Left lung (tissue), 4 donors: ENCODE measurements at regions not wholly inside any gene's neighbourhood (a gene's known extent, or its start where the extent isn't known, plus 50 kb on each side); places are given as distances from the start of the nearest gene placed in this dataset.

Source experiments
- ATAC-seq: fragments of 200-7000 bp; cut with Tn5 transposase; one replicate; pipeline ENCODE4 v1.9.1; 2020; ENCODE audit warnings: moderate library complexity
- DNase-seq, 4 donors: peaks; one replicate each; pipeline ENCODE4 v3.0.0-alpha.2; 2013 to 2020
- H3K27ac ChIP-seq, 2 donors: fragments of 200-600 bp; sonication (generic) in 1 of 2; one replicate each; pipeline versions ENCODE4 v1.5.0 to v1.8.0; 2020 to 2021
- H3K27me3 ChIP-seq, 2 donors: fragments of 200-600 bp; sonication (generic) in 1 of 2; one replicate each; pipeline versions ENCODE4 v1.5.0 to v1.8.0; 2020 to 2021
- H3K36me3 ChIP-seq, 2 donors: fragments of 200-600 bp; sonication (generic) in 1 of 2; one replicate each; pipeline versions ENCODE4 v1.5.0 to v1.8.0; 2020 to 2021
- H3K4me1 ChIP-seq, 2 donors: fragments of 200-600 bp; one replicate each; pipeline ENCODE4 v1.8.0; 2021
- H3K4me3 ChIP-seq, 2 donors: fragments of 200-600 bp; sonication (generic) in 1 of 2; one replicate each; pipeline versions ENCODE4 v1.5.0 to v1.8.0; 2020 to 2021; ENCODE audit warnings: mild to moderate bottlenecking in 1 of 2
- H3K9me3 ChIP-seq, 2 donors: fragments of 200-600 bp; sonication (generic) in 1 of 2; one replicate each; pipeline versions ENCODE4 v1.5.0 to v1.8.0; 2020 to 2021
- CTCF ChIP-seq, 2 donors: fragments of 200-600 bp; sonication (generic) in 1 of 2; IDR thresholded peaks; one replicate each; pipeline versions ENCODE4 v1.5.0 to v1.8.0; 2021; ENCODE audit warnings: antibody characterized with exemption in 2 of 2
- intact Hi-C, 2 donors: fragments of 100-400 bp; cut with DNase I; formaldehyde crosslinking; loops; one replicate each; pipeline versions ENCODE4 v1.11.2 to v1.14.2; 2022
- donor health status: DM: no; HTN: yes; CAD: no.
- donor health status: DM: no; HTN: no; CAD: no.

GRCh38 chr13:69198706-69199105 lies 908.9 kb upstream of the ATXN8OS start:
- H3K9me3 ChIP-seq, result no peaks in the 10 kb centered on the region
- no peak overlapping the region for H3K27ac ChIP-seq
- no peaks in the 10 kb centered on the region for H3K27me3 ChIP-seq
- no peak overlapping the region for H3K4me3 ChIP-seq
- H3K36me3 ChIP-seq, result no peaks in the 10 kb centered on the region
- intact Hi-C loops, result no loop called here
- no peak for TF ChIP-seq CTCF (IDR thresholded peaks at IDR 0.05)
- no peak for ATAC-seq
- no peaks in the 10 kb centered on the region for H3K4me1 ChIP-seq
- no peak for DNase-seq

GRCh38 chr13:69194130-69194529 lies 913.5 kb upstream of the ATXN8OS start:
- no peak overlapping the region for H3K4me3 ChIP-seq
- H3K9me3 ChIP-seq, result no peaks in the 10 kb centered on the region
- no peak for TF ChIP-seq CTCF (IDR thresholded peaks at IDR 0.05)
- no peaks in the 10 kb centered on the region for H3K27me3 ChIP-seq
- DNase-seq, result no peak
- no peak overlapping the region for H3K27ac ChIP-seq
- H3K4me1 ChIP-seq, result no peaks in the 10 kb centered on the region
- intact Hi-C loops, result no loop called here
- ATAC-seq, result peak; percentile 76
- H3K36me3 ChIP-seq, result no peaks in the 10 kb centered on the region

- H3K27me3 ChIP-seq, result no peaks in the 10 kb centered on the region
- no peak overlapping the region for H3K27ac ChIP-seq
- DNase-seq (no peak), ATAC-seq (no peak)
- intact Hi-C loops, result no loop called here
- peaks cover 0 to 4% of the 10 kb centered on the region in 2 donors for H3K9me3 ChIP-seq
- H3K4me1 ChIP-seq, result no peaks in the 10 kb centered on the region
- H3K36me3 ChIP-seq, result no peaks in the 10 kb centered on the region
- no peak overlapping the region for H3K4me3 ChIP-seq
- no peak for TF ChIP-seq CTCF (IDR thresholded peaks at IDR 0.05)
These were observed 927.6 kb upstream of the ATXN8OS start for GRCh38 chr13:69180034-69180433.

- no peaks in the 10 kb centered on the region for H3K9me3 ChIP-seq
These were observed 929.6 kb upstream of the ATXN8OS start for GRCh38 chr13:69178000-69178399.

GRCh38 chr13:69168436-69168835 lies 939.2 kb upstream of the ATXN8OS start:
- Histone ChIP-seq H3K4me1 (no peaks in the 10 kb centered on the region), H3K4me3 (no peak overlapping the region), H3K27ac (no peak overlapping the region), H3K9me3 (peaks cover 0 to 10% of the 10 kb centered on the region in 2 donors), H3K27me3 (no peaks in the 10 kb centered on the region), H3K36me3 (no peaks in the 10 kb centered on the region)
- no peak for ATAC-seq
- intact Hi-C loops, result no loop called here
- no peak for TF ChIP-seq CTCF (IDR thresholded peaks at IDR 0.05)
- no peak for DNase-seq

More at GRCh38 chr13:69178000-69178399, 929.6 kb upstream of the ATXN8OS start:
- ATAC-seq (no peak), DNase-seq (no peak)
- H3K4me1 ChIP-seq, result no peaks in the 10 kb centered on the region
- no peak overlapping the region for H3K27ac ChIP-seq
- no peak for TF ChIP-seq CTCF (IDR thresholded peaks at IDR 0.05)
- intact Hi-C loops, result no loop called here
- no peak overlapping the region for H3K4me3 ChIP-seq
- H3K27me3 ChIP-seq, result no peaks in the 10 kb centered on the region
- no peaks in the 10 kb centered on the region for H3K36me3 ChIP-seq
